ENCODE measurements at regions not wholly inside any gene's neighbourhood (a gene's known extent, or its start where the extent isn't known, plus 50 kb on each side); places are given as distances from the start of the nearest gene placed in this dataset.

DNA sequence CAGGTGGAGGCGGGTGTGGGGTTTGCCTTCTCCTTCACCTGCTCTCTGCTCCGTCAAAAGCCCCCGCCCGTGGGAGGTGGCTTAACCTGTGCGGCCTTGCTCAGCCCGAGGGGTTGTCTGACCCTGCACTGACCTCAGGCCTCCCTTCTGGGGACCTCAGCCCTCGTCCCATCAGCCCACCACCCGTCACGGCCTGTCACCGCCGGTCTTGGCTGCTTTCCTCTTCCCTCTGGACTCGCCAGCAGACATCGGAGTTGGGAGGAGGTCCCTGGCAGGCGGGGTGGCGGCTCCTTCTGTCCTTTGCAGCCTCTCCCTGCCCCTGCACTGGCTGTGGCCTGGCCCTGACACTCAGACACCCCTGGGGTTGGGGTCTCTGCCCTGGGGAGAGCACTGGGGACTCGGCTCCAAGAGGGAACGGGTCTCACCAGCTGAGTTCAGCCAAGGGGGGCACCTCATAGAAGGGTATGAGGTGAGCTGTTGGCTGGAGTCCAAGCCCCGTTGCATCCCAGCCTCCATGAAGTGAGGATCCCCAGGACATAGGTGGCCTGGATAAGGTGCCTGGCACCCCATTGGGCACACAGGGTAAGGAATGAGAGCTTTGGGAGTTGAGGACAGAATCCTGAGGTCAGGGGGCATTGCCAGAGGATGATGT lies 999.6 kb downstream of the BRD1 start:
- Histone ChIP-seq H3K36me3 (no peaks in the 10 kb centered on the region), H3K9me3 (peaks cover 2 to 33% (median 22%) of the 10 kb centered on the region in 8 donors), H3K27ac (no peak overlapping the region), H3K27me3 (replicated peaks in 1 of 7) (peaks cover 0 to 64% (median 0%) of the 10 kb centered on the region in 7 donors), H3K4me3 (no peak overlapping the region), H3K4me1 (no peaks in the 10 kb centered on the region)
- WGBS, 5 donors = 67 to 78% (median 72%) methylated on average over 18 of the region's 18 CpGs
- intact Hi-C loops (cut with DNase I; ENCODE audit: low total_unique reads) = no loop called here
- peak; percentile 63 for DNase-seq
- TF ChIP-seq POLR2A (IDR thresholded peaks at IDR 0.05) = no peak
- TF ChIP-seq, protein P1, sequence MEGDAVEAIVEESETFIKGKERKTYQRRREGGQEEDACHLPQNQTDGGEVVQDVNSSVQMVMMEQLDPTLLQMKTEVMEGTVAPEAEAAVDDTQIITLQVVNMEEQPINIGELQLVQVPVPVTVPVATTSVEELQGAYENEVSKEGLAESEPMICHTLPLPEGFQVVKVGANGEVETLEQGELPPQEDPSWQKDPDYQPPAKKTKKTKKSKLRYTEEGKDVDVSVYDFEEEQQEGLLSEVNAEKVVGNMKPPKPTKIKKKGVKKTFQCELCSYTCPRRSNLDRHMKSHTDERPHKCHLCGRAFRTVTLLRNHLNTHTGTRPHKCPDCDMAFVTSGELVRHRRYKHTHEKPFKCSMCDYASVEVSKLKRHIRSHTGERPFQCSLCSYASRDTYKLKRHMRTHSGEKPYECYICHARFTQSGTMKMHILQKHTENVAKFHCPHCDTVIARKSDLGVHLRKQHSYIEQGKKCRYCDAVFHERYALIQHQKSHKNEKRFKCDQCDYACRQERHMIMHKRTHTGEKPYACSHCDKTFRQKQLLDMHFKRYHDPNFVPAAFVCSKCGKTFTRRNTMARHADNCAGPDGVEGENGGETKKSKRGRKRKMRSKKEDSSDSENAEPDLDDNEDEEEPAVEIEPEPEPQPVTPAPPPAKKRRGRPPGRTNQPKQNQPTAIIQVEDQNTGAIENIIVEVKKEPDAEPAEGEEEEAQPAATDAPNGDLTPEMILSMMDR (IDR thresholded peaks at IDR 0.05 in 8 of 11, conservative IDR thresholded peaks at IDR 0.05 in 3 of 11) = no peak
- no peak for TF ChIP-seq POLR2AphosphoS5 (IDR thresholded peaks at IDR 0.05)

DNA sequence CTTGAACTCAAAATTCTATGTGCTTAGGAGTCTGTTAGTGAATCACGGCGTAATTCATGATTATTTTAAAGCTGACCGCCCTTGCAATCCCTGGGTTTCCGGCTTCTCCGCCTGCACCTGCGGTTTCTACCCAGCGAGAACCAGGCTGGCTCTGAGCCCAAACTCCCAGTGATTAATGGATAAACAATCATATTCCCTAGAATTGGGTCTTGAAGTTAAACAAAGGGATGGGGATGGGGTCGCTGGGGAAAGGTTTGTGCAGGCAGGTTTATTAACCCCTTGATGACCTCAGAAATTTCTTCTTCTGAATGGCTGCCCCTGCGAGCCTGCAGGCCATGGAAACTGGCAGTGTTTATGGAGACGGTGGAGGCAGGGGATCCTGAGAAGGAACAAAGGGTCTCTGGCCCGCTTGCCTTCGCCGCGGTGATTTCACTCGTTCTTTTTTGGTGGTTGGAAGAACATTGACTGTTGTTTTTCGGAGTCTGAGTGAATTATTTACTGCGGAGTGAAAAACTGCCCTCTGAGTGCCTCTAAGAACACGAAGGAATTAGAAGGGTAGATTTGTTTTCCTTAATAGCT lies 1000.3 kb downstream of the BRD1 start:
- no peak for DNase-seq
- H3K4me3 ChIP-seq = no peak overlapping the region

DNA sequence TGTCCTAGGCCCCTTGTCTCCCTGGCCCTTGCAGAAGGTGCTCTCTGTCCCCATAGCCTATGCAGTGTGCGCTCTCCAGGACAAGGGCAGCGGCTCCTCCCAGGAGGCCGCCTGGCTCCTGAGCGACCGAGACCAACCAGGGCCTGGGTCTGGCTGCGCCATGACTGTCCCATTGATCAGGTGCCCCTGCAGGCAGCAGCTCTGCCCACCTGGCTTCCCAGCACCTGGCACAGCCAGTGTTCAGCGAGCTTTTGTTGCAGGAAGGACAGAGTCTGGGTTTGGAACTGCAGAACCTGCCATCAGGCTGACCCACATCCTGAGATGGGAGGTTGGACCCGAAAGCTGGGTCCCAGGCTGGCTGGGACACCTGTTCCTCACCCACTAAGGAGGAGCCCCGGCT lies 1001.1 kb downstream of the BRD1 start:
- peaks cover 0 to 73% (median 0%) of the 10 kb centered on the region in 7 donors for H3K27me3 ChIP-seq (replicated peaks in 1 of 7)
- H3K4me1 ChIP-seq = no peaks in the 10 kb centered on the region
- no peak for DNase-seq
- intact Hi-C loops (cut with DNase I; ENCODE audit: low total_unique reads) = no loop called here
- 71 to 88% (median 87%) methylated on average over 7 to 9 of the region's 9 CpGs for WGBS, 5 donors
- H3K36me3 ChIP-seq = no peaks in the 10 kb centered on the region
- H3K27ac ChIP-seq = no peak overlapping the region
- TF ChIP-seq, protein P1 (IDR thresholded peaks at IDR 0.05 in 8 of 11, conservative IDR thresholded peaks at IDR 0.05 in 3 of 11) = no peak
- no peak for TF ChIP-seq POLR2AphosphoS5 (IDR thresholded peaks at IDR 0.05)
- TF ChIP-seq POLR2A (IDR thresholded peaks at IDR 0.05) = no peak
- no peak overlapping the region for H3K4me3 ChIP-seq
- H3K9me3 ChIP-seq = peaks cover 0 to 18% (median 8%) of the 10 kb centered on the region in 8 donors

More for the DNA sequence above, 1000.3 kb downstream of the BRD1 start:
- TF ChIP-seq, protein P1 (IDR thresholded peaks at IDR 0.05 in 8 of 11, conservative IDR thresholded peaks at IDR 0.05 in 3 of 11) = no peak
- TF ChIP-seq POLR2AphosphoS5 (IDR thresholded peaks at IDR 0.05) = no peak
- TF ChIP-seq POLR2A (IDR thresholded peaks at IDR 0.05) = no peak
- Histone ChIP-seq H3K9me3 (peaks cover 0 to 26% (median 16%) of the 10 kb centered on the region in 8 donors), H3K36me3 (no peaks in the 10 kb centered on the region), H3K4me1 (no peaks in the 10 kb centered on the region), H3K27me3 (replicated peaks in 1 of 7) (peaks cover 0 to 65% (median 0%) of the 10 kb centered on the region in 7 donors), H3K27ac (no peak overlapping the region)
- intact Hi-C loops (cut with DNase I; ENCODE audit: low total_unique reads) = no loop called here
- WGBS, 5 donors = 68 to 78% (median 72%) methylated on average over 18 of the region's 18 CpGs

DNA sequence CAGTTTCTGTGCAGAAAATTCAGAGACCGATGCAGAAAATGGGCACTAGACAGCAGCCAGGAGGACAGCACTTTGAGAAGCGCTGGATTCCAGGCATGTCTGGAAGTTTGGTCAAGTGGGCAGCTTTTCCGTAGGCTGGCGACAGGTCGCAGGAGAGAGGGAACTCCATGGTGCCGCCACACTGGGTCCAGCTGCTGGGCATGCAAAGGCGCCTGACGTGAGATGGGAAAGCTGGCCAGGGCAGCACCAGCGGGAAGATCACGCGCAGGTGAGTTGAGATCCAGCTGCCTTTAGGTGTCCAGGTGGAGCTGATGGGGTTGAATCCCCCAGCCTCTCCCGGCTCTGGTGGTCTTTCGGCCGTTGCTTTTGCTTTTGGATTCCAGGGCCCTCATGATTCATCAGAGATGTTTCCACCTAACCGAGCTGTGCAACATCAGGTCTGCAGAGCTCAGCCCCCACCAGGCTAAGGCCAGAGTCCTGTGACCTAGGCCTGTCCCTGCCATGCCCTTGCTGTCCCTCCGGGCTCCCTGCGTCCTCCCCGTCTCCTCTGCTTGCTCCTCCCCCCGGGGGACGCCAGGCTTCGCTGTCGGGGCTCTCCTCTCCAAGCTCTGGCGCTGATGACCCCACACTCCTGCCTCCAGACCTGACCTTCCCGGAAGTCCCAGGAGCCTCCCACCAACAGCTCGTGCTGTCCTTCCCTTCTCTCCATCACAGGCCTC lies 1001.7 kb downstream of the BRD1 start:
- intact Hi-C loops (cut with DNase I; ENCODE audit: low total_unique reads) = no loop called here
- peaks cover 0 to 12% (median 5%) of the 10 kb centered on the region in 8 donors for H3K9me3 ChIP-seq
- H3K4me1 ChIP-seq = no peaks in the 10 kb centered on the region
- no peak overlapping the region for H3K4me3 ChIP-seq
- H3K27ac ChIP-seq = no peak overlapping the region
- DNase-seq = peak; percentile 62
- WGBS, 5 donors = 77 to 86% (median 80%) methylated on average over 22 to 25 of the region's 25 CpGs
- peaks cover 0 to 78% (median 0%) of the 10 kb centered on the region in 7 donors for H3K27me3 ChIP-seq (replicated peaks in 1 of 7)
- TF ChIP-seq POLR2A (IDR thresholded peaks at IDR 0.05) = no peak
- no peak for TF ChIP-seq POLR2AphosphoS5 (IDR thresholded peaks at IDR 0.05)
- TF ChIP-seq, protein P1 (IDR thresholded peaks at IDR 0.05 in 8 of 11, conservative IDR thresholded peaks at IDR 0.05 in 3 of 11) = no peak
- H3K36me3 ChIP-seq = no peaks in the 10 kb centered on the region

Data from spleen (tissue), 11 donors.